GM12875 (cell line): ENCODE measurements at regions not wholly inside any gene's neighbourhood (a gene's known extent, or its start where the extent isn't known, plus 50 kb on each side); places are given as distances from the start of the nearest gene placed in this dataset.
"Not testable (repeated sequence)": the region's sequence is repeated elsewhere in the genome, so short reads cannot be mapped to it uniquely, and the experiment has no call there.

Source experiments
- H3K4me3 ChIP-seq: one replicate; pipeline ENCODE4 v1.5.1; 2011; ENCODE audit warnings: low read depth, low read length, control low read depth
- CTCF ChIP-seq: IDR thresholded peaks from 2 replicates; pipeline ENCODE4 v1.5.1; 2011; ENCODE audit warnings: low read depth, mild to moderate bottlenecking, control low read depth, inconsistent platforms, low read length, moderate library complexity, borderline replicate concordance; ENCODE audit not compliant: insufficient read depth

DNA sequence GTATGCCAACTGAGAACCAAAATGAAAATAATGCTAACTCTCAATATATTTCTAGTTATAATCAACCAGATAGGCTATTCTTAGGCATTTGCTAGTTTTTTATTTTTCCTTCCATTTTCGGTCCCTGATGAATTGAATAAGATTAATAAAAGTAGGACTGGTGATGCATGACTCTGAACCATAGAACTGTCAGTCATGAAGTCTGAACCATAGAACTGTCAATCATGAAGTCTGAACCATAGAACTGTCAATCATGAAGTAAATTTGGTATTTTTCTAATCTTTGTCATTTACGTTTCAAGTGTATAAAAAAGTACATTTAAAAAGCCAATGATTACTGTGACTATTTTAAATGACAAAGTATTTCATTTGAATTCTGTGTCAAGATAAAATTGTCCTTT lies 460.2 kb upstream of the NDST3 start:
- H3K4me3 ChIP-seq: no peak overlapping the region
- TF ChIP-seq CTCF: no peak

GRCh38 chr4:117575850-117576249 lies 458.4 kb upstream of the NDST3 start:
- no peak for TF ChIP-seq CTCF
- H3K4me3 ChIP-seq: no peak overlapping the region

- no peak for TF ChIP-seq CTCF
- H3K4me3 ChIP-seq: no peak overlapping the region
These were observed 456.5 kb upstream of the NDST3 start for GRCh38 chr4:117577686-117578311.

- TF ChIP-seq CTCF: no peak
- H3K4me3 ChIP-seq: no peak overlapping the region
These were observed 445.5 kb upstream of the NDST3 start for GRCh38 chr4:117588771-117589170.

DNA sequence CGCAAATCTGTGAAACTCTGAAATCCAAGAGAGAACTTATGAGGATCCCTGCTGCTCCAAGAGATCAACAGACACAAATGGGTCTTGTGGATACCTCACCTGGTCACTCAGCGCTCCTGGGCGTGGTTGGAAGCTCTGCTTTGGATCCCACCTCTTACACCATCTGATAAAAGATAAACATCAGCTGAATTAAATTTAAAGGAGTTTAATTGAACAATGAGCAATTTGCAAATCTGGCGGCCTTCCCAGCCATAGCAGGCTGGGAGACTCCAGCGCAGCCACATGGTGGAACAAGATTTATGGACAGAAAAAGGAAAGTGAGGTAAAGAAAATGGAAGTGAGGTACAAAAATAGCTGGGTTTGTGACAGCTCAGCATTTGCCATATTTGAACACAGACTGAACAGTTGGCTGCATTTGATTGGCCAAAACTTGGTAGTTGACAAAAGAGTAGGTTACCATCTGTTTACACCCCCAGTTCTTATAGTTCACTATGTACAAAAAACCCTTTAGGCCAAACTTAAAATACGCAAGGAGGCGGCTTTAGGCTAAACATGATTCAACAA lies 437.3 kb upstream of the NDST3 start:
- H3K4me3 ChIP-seq: no peak overlapping the region
- no peak for TF ChIP-seq CTCF

GRCh38 chr4:117599393-117599792 lies 434.9 kb upstream of the NDST3 start:
- H3K4me3 ChIP-seq: not testable (repeated sequence)

DNA sequence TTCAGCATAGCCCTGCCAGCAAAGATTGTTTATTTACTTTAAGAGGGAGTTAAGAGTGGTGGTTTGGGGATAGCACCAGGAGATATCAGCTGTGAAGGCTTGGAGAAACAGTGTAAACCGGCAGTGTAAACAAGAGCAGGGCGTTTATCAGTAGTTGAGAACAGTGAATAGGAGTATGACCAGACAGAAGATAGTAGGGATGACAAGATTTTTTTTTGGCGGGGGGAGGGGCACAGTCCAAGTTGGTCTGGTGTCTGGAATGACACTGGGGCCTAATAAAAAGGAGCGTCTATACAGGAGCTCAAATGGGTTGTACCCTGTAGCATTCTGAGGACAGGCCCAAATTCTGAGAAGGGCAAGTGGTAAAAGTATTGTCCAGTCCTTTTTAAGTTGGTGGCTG lies 433.4 kb upstream of the NDST3 start:
- H3K4me3 ChIP-seq: not testable (repeated sequence)

DNA sequence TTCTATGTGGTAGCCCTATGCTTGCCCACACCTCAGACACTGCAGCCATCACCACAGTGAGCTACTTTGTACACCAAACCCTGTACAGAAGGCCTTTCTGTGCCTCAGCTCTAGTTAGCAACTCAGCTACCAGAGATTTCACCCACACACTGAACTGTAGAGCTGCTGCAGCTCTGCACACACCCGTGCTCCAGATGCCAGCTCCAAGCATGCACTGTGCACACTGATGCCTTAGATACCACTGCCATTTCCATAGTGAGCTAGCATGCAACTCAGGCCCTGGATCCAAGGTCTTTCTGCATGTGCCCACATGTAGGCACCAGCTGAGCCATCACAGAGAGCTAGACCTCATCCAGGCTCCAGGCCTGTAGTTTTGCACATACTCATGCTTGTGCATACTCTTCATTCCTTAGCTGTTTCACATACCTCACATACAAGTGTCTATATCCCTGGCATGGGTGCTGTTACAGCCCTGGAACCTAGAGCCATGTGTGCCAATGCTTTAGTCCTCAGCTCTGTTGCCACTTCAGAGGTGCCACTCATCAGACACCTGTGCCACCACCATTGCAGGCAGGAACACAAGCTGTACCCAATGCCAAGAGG lies 423.5 kb upstream of the NDST3 start:
- no peak for TF ChIP-seq CTCF
- H3K4me3 ChIP-seq: no peak overlapping the region
